G401 (cell line): ENCODE measurements at regions not wholly inside any gene's neighbourhood (a gene's known extent, or its start where the extent isn't known, plus 50 kb on each side); places are given as distances from the start of the nearest gene placed in this dataset.

Experiments used
- DNase-seq: peaks from one replicate; pipeline ENCODE4 v3.0.0-alpha.2; 2015; ENCODE audit warnings: low spot score
- in situ Hi-C: cut with HindIII; loops from 2 replicates; pipeline ENCODE4 v1.10.0; 2016; ENCODE audit warnings: low sequenced_read_pairs, mixed read lengths

DNA sequence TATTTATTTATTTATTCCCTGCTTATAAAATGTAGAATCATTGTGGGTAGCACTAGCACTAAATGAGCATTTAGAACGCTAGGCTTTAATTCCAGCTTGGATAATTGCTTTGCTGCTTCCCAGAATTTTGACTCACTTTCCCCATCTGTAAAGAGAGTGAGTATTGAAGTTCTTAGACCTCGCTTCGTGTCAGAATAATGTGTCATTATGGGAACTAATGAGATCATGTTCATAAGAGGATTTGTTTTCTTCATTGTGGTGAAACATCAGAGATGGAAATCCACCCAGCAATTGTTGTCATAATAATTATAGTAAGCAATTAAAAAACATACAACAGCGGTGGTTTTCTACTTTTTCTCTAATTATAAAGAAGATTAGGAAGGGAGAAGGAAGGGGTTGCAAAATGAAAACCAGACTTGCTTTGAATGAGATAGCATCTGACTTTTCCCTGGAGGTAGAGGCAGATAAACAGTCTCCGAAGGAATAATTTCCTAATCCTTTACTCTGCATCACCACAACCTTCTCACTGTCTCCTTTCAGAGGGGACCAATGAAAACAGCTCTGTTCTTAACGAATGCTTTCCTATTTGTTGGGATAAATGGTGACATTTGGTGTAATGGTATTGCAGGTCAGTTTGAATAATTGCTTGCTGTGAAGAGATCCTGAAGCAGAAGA, 86.8 kb upstream of the ARHGAP5 start:
- no peak for DNase-seq
- in situ Hi-C loops: no loop called here

DNA sequence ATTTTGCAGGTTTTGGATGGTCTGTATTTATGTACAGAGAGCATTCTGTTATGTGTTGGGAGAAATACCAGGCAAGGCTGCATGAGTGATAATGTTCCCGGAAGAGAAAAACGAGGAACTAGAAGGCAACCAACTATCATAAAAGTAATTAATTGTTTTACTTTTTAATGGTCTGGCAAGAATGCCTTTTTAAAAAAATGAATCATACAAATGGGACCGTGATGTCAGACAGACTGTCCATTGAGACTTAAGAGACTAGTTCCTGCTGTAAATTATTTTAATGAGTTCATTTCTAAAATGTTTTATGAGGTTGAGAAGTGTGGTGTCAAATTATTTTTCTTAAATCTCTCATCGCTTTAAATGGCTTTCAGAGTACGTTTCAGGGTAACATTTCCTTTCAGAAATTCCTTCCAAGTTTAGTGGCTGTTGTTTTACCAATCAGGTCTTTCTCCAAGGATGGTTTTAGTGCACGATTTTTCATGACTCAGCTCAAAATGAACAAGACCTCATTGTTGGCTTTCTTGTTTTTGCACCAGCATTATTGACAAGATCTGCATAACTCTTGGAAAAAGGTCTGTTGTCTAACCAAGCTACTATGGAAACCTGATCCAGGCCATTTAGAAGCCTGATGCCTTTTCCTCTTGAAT, 86.1 kb upstream of the ARHGAP5 start:
- peak; percentile 22 for DNase-seq
- in situ Hi-C loops: no loop called here

DNA sequence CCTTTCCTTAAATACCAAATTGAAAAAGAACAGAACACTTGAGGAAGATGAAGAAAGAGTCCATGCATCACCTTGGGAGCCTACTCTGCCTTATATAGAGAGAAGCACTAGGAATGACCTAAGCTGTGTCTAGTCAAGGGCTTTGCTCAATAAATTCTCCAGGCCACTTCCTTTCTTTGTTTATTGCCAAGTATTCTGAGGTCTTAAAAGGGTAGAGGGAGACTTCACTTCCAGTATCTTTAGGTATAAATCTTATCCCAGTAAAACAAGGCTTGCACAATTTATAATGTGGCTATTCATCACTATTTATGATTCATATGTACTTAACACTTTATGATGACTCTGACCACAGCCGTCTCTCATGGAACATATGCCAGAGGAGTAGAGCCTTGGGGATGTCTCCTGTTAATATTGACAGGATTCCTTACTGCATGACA, 85.1 kb upstream of the ARHGAP5 start:
- in situ Hi-C loops: no loop called here
- no peak for DNase-seq

DNA sequence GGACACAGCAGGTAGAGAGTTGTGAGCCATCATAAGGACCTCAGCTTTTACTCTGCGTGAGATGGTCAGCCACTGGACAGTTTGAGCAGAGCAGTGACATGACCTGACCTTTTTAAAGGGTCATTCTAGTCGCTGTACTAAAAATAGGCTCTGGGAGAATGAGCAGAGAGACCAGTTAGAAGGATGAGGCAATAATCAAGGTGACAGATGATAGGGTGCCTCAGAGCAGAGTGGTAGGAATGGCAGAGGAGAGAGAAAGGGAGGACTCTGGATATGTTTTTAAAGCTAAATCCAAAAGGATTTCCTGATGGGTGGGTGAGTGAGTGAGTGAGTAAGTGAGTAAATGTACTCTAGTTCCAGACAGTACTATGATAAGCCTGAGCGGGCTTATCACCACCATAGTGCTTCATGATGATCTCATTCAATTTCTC, 83.6 kb upstream of the ARHGAP5 start:
- in situ Hi-C loops: no loop called here
- no peak for DNase-seq

DNA sequence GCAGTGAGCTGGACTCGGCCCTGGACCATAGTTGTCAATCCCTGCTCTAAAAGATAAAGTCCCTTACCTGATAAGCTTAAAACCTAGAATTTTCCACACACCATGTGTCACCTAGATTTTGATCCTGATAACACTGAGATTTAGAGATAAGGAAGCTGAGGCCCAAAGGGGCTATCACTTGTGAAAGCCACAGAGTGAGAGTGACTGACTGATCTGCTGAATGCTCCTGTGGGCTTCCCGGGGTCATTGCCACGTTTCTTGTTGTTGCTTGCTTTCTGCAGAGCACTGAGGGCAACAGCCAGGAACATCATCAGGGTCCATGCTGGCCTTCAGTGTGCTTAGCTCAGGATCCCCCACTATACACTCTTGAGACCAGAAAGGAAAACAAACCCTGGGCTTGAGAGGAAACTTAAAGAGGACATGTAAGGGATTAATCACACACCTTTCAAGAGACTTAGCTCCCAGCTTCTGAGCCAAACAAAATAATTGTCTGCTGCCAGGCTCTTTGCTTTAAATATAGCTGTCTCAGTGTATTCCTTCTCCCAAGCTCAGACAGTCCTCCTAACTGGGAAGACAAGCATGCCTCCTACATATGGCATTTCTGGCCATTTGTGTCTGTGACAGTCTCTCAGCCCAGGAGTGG, 82.6 kb upstream of the ARHGAP5 start:
- no peak for DNase-seq
- in situ Hi-C loops: no loop called here

DNA sequence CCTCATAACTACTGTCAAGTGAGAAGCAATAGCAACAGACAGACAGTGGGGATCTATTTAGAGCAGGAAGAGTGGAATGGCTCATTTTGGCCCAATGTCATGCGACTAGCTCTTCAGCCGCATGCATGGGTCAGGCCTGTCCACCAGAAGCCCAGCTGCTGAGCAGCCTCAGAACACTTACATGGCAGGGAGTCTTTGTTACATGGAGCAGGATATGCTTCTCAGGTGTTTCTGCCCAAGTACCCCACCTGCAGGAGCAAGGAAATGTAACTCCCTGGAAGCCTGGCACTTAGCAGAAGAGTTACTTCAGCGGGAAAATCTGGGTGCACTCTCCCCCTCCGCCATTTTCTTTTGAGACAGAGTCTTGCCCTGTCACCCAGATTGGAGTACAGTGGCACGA, 73.5 kb upstream of the ARHGAP5 start:
- in situ Hi-C loops: no loop called here
- DNase-seq: no peak

DNA sequence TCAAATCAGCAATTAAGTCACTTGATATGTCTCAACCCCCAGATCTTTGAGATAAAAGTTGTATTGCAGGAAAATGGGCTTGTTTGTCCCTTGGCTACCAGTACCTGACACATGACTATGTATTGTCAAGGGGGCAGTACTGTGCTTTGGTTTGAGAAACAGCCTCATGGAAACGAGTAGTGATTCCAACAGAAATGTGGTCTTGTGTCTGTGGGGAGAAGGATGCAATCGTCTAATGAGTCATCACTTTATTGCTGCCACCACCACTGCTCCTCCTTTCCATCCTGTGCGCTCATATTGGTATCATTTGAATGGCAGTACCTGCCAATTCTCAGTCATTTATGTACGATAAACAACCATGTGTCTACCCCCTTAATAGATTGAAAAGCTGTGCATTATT, 72.8 kb upstream of the ARHGAP5 start:
- DNase-seq: no peak
- in situ Hi-C loops: no loop called here

DNA sequence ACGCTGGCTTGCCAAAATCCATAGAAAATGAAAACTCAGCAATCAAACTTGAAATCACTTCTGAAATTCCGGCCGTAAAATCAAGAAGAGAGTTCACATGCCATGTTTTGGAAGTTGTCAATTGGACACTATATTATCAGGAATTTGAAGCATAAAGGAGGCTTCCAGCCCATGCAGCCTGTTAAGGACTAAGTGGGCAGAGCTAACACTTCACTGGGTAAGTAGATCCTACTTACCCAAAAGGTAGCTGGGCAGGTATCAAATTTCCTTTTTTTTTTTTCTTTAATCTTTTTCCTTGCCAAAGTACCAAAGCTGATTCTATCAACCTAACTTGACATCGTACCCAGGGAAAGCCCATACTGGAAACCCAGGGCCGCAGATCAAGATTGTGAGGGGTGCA, 71.5 kb upstream of the ARHGAP5 start:
- no peak for DNase-seq
- in situ Hi-C loops: no loop called here

DNA sequence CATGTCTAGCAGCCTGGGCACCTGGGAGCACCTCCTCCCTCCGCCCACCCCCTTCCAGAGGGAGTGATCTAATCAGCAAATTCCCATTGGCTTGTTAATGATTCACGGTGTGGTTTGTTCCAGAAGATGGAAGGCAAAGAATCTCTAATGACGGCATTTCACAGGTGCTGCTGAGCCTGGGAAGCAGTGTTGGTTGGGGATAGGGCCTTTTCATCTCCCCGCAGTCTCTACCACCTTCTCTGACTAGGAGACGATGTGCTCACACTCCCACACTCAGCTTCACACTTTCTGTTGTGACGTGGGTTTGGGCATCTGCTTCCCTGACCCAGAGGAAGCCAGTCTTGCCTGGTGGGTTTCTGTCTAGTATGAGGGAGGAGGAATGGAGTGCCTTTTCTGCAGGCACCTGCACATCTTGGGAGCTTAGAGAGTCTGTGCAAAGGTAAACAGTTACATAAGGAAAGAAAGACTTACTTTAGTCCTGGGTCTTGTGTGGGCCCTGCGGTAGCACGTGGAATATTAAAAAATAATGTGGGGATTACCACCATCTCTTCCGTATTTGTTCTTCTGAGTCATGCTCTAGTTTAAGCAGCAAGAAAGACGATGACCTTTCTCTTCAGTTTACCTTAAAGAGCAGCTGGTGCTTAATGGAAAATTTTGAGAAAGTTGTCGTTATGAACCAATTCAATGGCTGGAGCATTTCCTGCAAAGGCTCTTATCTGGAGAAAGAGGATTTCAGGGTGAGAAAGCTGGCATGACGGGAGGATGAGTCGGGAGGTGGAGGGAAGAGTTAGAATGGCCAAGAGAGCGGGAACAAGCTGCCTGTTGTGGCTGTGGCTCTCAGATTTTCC, 70.6 kb upstream of the ARHGAP5 start:
- in situ Hi-C loops: no loop called here
- DNase-seq: no peak

DNA sequence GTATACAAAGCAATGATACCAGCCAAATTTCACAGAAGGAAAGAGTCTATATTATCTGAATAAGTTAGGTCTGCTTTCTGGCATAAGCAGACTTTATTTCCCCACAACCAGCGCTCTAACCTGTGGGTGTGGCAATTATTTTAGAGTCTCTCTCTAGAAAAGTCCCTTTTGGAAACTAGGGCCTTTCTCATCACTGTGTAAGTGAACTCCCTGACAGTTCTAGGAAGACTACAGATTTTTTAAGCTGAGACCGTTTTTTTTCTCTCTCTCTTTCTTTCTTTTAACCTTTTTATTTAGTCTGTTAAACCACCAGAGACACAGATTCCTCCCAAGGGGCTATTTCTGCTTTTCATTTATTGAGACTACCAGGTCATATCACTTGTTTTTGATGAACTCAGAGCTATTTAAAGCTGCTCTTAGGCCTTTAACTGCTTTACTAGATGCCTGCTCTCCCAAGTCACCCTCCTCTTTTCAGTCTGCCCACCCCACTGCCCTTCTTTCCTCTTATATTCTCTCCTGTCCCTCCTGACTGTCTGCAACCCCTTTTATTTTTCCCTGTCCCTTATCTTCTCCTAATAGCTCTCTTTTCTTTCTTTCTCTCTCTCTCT, 69.2 kb upstream of the ARHGAP5 start:
- no peak for DNase-seq
- in situ Hi-C loops: no loop called here

DNA sequence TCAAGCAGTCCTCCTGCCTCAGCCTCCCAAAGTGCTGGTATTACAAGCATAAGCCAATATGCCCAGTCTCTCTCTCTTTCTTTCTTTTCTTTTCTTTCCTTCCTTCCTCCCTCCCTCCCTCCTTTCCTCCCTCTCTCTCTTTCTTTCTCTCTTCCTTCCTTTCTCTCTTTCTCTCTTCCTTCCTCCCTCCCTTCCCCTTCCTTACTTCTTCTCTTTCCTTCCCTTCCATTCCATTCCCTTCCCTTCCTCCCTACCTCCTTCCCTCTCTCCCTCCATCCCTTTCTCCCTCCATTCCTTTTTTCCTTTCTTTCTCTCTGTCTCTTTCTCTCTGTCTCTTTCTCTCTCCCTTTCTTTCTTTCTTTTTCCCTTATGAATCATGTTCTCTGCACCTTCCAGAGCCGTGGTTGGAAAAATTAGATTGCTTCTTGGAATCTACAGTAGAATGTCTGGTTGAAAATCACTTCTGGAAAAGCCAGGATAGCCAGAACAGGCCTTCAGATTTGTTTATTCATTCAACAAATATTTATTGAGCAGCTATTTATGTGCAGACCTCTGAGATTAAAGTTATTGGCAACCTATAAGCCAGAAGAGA, 68.4 kb upstream of the ARHGAP5 start:
- in situ Hi-C loops: no loop called here
- no peak for DNase-seq

DNA sequence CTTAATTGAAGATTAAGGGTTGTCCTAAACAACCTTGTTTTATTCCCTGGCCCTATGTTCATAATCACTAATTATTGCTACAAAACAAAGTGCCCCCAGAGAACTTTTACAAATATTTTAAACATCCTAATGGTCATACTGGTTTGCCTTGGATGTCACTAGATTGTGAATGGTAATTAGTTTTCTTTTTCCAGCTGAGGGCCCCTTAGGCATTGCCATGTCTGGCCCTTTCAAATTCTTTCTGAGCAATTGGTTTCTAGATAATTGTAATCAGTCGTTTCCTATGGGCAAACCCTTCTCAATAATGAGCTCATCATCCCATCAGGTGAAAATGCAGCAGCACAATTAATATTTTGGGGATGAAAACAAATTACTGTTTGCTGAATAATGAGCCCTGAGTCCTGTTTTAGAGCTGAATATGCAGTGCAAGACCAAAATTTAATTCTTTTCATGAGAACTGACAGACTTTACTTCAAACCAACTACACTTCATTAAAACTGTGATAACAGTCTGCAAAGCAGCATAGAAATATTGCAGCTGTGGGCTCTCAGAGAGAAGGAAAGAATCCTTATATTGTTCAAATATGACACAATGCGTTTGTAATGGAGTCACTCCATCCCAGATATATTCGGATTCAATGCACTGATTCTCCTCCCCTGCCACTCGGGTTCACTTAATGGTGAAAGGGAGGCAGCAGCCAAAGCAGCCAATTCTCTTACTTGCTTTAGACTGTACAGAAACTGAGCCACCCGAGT, 67.7 kb upstream of the ARHGAP5 start:
- no peak for DNase-seq
- in situ Hi-C loops: no loop called here

DNA sequence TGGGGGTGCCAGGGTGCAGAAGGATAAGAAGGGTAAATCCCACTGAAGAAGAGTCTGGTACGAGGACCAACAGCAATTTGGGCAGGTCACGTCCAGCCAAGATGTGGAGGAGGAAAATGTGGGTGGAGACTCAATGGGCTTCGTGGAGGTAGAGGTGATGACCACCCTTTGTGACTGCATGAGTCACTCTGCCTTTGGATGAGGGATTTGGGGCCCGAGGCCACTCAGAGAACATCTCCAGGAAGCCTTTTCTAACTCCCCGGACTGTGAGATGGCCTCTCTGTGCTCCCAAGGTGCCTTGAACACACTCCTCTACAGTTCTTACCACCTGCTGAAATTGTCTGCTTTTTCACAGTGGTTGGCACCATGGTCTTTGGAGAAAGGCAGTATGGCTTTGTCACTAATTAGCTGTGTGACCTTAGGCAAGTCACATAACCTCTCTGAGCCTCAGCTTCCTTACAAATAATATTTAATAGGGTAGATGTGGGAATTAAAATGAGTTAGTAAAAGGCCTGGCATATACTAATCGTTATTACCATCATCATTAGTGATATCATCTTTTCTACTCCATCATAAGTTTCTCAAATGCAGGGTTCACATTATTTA, 67.0 kb upstream of the ARHGAP5 start:
- DNase-seq: no peak
- in situ Hi-C loops: no loop called here

DNA sequence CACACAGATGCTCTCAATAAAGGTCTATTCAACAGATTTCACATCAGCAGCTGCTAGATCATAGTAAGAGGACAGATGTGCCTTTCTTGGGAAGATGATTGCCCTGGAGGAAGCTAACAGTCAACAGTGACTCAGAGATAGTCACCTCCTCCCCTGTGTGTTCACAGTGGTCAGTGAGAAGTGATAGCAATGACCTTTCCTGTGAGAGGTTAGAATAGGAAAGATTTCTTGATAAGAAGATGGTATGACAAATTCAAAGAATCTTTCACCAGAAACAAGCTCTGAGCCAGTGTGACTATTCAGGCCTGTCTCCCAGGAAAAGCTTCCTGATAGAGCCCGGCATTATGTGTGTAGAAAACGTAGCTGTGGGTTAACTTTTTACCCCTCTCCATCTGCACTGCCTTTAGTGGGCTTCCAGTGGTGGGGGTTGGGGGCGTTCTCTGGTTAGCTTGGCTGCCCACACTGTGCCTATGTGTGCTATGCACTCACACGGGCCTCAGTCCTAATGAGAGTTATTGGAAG, 66.4 kb upstream of the ARHGAP5 start:
- DNase-seq: no peak
- in situ Hi-C loops: no loop called here

DNA sequence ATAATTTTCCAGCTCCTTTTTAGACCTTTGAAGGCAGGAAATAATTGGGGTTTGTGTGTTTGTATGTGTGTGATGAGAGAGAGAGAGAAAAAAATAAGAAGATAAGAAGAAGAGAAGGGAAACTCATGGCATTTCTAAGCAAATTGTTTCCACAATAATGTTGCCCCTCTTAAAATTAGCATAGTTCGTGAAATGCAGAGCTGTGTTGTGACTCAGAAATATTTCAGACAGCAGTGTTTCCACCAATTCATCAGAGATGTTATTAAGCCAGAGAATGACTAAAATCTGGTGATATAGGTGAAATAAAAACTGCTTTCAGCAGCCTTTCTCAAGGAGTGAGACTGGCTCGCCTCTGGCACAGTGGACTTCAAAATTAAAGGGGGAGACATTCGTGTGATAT, 65.9 kb upstream of the ARHGAP5 start:
- in situ Hi-C loops: no loop called here
- DNase-seq: no peak

DNA sequence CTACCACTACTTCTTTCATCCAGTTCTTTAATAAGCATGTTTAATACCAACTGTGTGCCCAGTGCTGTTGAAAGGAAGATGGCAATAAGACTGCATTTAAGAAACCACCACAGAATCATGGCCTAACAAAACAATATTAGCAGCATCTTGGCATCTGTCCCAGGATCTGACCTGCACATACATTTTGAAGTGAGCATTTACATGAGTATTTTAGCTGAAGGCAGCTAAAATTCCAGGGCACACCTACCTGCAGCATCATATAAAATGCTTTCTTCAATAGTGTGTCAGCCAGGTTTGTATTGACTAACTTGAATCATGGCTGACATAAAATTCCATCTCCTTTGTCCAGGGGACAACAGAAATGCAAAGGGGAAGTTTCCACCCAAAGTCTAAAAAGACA, 65.0 kb upstream of the ARHGAP5 start:
- no peak for DNase-seq
- in situ Hi-C loops: no loop called here

DNA sequence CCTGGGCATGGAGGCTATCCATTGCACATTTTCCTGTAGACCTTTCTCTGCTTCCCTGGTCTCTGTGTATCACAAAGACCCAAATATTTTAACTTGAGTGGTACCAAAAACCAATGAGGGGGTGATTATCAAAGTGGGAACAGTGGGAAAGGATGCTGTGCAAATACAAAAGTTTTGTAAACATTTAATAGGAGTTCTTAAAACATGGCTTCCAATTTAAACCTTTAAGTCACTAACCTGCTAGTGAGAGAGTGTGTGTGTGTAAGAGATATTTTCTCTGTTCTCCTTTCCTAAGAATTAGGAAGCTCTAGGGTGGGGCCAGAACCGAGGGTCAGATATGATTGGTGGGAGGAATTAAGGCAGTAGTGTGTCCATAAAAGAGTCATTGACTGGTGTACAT, 64.5 kb upstream of the ARHGAP5 start:
- in situ Hi-C loops: no loop called here
- DNase-seq: no peak

DNA sequence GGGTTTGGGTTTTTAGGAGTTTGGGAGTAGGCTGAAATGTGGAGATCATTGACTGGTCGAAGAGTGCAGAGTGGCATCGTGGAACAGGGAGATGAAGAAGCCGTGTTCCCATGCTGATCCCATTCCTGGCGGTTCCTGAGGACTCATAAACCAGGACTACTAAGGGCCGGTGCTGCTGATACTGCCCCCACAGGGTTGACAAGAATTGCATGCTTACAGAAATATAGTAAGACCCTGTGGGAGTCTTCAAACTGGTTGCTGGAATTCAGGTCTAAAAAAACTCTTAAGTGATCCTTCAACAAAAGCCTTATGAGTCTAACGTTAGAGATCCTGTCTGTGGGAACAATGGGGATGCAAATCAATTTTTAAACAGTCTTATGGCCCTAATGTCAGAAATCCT, 64.0 kb upstream of the ARHGAP5 start:
- in situ Hi-C loops: no loop called here
- no peak for DNase-seq
